LNCAP (cell line): ENCODE measurements at regions not wholly inside any gene's neighbourhood (a gene's known extent, or its start where the extent isn't known, plus 50 kb on each side); places are given as distances from the start of the nearest gene placed in this dataset.

Experiments
- TF ChIP-seq, protein P1 (sequence below): fragments of 450-650 bp; IDR thresholded peaks from 2 replicates; pipeline ENCODE4 v1.5.1; 2017; ENCODE audit warnings: mild to moderate bottlenecking

DNA sequence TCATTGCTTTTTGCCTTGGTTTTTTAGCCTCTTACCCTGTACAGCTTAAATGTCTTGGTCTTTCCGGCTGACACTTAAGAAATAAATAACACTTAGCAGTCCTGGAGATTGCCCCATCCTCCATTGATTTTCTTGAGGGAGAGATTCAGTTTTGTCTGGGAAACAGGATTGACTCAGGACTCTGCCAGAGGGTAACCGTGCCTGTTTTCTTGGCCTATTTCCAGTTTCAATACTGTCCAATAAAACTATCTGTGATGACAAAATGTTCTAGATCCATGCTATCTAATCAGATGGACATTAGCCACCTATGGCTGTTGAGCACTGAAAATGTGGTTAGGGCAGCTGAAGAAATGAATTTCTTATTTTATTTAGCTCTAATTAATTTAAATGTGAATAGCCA is 216.1 kb downstream of the DUSP10 start:
- TF ChIP-seq, protein P1, sequence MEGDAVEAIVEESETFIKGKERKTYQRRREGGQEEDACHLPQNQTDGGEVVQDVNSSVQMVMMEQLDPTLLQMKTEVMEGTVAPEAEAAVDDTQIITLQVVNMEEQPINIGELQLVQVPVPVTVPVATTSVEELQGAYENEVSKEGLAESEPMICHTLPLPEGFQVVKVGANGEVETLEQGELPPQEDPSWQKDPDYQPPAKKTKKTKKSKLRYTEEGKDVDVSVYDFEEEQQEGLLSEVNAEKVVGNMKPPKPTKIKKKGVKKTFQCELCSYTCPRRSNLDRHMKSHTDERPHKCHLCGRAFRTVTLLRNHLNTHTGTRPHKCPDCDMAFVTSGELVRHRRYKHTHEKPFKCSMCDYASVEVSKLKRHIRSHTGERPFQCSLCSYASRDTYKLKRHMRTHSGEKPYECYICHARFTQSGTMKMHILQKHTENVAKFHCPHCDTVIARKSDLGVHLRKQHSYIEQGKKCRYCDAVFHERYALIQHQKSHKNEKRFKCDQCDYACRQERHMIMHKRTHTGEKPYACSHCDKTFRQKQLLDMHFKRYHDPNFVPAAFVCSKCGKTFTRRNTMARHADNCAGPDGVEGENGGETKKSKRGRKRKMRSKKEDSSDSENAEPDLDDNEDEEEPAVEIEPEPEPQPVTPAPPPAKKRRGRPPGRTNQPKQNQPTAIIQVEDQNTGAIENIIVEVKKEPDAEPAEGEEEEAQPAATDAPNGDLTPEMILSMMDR: no peak

DNA sequence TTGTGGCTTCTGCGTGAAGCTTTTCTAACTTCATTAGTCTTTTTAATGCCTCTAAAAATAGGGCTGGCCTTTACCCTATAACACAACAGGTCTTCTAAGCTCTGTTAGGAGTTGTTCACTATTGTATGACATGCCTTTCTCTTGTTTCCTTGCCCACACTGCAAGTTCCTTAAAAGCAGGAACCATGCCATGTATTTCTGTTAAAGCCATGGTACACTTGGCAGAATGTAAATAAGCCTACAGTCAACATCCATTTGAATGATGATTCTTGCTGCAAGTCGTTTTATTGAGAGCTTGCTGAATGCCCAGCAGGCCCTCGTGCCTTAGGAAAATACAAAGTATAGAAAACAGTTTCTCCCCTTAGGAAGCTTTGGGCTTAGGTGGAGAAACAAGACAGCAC is 214.6 kb downstream of the DUSP10 start:
- TF ChIP-seq, protein P1: no peak

DNA sequence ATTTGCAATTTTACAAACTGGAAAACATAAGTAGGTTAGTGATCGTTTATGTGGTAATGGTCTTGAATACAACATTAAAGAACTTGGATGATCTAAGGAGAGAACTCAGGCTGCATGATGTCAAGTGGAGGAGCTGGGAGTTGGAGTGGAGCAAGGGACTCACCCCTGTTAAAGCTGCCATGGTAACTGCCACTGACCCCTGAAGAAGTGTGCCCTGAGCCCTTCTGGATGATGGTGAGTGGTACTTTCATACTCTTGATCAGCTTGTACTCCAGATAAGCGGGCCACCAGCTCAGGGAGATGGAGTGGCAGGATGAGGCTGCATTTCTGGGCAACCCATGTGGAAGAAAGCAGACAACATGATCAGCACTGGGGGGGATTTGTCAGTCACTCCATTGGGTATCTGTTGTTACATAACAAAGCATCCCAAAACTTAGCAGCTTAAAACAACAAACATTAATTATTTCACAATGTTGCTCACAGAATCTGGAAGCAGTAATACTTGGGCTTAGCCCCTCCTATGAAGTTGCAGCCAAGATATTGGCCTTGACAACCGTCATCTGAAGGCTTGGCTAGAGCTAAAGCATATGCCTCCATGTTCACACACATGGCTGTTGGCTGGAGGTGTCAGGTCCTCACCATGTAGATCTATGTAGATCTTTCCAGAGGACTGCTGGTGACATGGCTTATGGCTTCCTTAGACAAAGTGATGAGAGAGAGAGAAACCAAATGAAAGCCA is 213.8 kb downstream of the DUSP10 start:
- TF ChIP-seq, protein P1: no peak

DNA sequence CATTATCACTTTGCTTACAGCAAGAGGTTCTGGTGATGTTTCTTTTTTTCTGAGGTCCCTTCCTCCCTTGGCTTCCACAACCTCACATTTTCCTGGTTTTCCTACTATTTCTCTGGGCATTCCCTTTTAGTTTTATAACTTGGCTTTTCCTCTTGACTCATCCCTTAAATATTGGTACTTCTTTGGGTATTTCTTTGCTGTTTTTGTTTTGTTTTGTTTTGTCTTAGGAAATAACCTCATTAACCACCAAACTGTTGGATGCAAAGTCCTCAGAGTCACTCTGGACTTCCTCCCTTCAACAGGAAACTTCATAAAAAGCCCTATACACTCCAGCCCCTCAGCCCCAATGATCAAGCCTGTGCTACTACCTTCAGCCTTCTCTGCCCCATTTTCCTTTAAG is 211.1 kb downstream of the DUSP10 start:
- TF ChIP-seq, protein P1: no peak

DNA sequence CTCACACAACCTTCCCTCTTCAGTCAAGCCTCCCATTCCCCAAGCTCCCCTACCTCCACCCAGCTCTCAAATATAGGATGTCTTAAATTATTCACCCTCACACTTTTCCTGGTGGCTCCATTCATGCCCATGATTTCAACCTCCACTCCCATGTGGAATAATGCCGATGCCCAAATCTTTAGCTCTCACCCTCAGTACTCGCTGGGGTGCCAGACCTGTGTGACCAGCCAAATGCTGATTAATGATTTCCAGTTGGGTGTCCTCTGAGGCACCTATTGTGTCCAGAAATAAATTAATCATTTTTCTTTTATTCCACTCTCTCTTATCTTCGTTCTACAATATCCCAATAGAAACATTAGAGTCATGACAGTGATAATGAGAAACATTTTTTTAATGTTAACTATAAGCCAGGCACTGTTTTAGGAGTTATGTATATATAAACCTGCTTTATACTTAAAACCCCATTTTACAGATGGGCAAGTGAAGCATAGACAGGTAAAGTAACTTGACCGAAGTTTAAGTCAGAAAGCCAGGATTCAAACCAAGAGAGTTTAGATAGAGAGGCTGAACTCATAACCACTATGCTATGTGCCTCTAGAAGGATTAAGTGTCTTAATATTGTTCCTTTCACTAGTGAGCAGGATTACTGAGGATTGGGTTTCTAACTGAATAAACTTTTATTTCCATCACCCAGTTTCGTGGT is 209.7 kb downstream of the DUSP10 start:
- TF ChIP-seq, protein P1: no peak

DNA sequence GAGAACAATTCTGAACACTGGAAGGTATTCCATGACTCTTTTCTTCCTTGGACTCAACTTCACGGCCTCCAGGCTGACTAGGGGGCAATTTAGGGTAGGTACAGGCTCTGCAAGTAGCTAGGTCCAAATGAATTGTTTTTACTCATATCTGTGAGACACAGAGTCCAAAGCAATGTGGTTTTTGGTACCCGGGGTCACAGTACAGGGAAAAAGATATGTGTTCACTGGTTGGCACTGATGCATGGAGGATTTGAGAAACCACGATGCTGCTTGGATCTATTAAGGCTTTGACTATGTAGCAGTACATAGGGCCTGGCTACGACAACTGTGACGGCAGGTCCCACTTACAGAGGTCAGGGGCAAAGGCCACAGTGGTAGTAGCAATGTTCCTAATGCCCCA is 200.6 kb downstream of the DUSP10 start:
- TF ChIP-seq, protein P1: no peak

DNA sequence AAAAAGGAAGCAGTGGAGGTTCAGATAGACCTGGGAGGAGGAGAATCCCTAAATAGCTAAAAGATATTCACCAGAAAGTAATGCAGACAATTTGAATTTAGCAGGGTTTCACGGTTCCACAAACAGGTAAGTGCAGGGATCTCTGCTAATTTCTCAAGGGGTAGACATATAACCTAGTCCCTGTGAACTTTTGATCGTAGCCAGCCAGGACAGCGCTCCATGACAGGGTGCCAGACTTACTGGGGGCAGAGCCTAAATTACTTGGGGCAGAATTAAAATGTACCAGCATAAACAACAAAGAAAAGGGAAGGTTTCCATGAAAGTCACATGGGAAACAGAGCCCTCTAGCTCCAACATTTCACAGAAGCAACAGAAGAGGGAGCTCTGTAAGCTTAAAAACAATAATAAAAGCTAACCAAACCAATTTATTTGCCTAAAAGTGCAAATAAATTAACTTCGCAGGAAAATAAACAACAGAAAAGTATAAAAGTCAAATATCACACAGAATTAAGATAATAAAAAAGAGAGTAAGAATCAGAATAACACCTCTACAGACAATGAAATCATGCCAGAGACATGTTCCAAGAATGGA is 198.3 kb downstream of the DUSP10 start:
- TF ChIP-seq, protein P1: peak; percentile 88
